ENCODE measurements at regions not wholly inside any gene's neighbourhood (a gene's known extent, or its start where the extent isn't known, plus 50 kb on each side); places are given as distances from the start of the nearest gene placed in this dataset.

DNA sequence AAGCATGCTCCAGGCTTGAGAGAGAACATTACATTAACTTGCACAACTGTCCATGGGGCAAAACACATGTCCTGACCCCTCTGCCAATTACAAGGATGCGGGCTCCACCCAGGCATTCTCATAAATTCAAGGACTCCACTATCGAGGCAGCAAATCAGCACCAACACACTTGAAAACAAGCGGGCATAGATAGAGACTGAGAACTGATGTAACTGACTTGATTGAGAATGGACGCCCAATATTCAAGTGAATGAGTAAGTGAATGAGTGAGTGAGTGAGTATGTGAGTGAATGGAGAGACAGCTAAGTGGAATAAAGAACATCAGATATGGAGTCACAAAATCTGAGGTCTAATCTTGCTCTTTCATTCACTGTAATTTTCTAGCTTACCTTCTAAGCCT, 75.0 kb upstream of the VSTM2B start:
- Mint-ChIP-seq H3K36me3 (no peaks in the 10 kb centered on the region), H3K4me1 (no peaks in the 10 kb centered on the region), H3K27ac (no peak overlapping the region), H3K4me3 (no peak overlapping the region), H3K27me3 (ENCODE audit: low read depth) (peaks cover 4% of the 10 kb centered on the region; the same call in 1 of the 2 replicates), H3K9me3 (peaks cover 11% of the 10 kb centered on the region)
- no peak for ATAC-seq
- POLR2A ChIA-PET, result no interaction called here
- DNase-seq (ENCODE audit: low spot score), result no peak
- CTCF ChIA-PET, result no interaction called here
- TF ChIP-seq TP53 (CRISPR knock-in tag; IDR thresholded peaks at IDR 0.05), result no peak
- TF ChIP-seq ZNF232 (CRISPR knock-in tag; IDR thresholded peaks at IDR 0.05), result no peak
- TF ChIP-seq GABPB1 (CRISPR knock-in tag; IDR thresholded peaks at IDR 0.05), result no peak
- TF ChIP-seq CTCF (IDR thresholded peaks at IDR 0.05), result no peak
- TF ChIP-seq RELA (CRISPR knock-in tag; IDR thresholded peaks at IDR 0.05; ENCODE audit: borderline replicate concordance), result no peak
- no peak for TF ChIP-seq FOXP1 (CRISPR knock-in tag; IDR thresholded peaks at IDR 0.05; ENCODE audit: borderline replicate concordance)
- no peak for TF ChIP-seq NR2C2 (CRISPR knock-in tag; IDR thresholded peaks at IDR 0.05)
- TF ChIP-seq, protein P1, sequence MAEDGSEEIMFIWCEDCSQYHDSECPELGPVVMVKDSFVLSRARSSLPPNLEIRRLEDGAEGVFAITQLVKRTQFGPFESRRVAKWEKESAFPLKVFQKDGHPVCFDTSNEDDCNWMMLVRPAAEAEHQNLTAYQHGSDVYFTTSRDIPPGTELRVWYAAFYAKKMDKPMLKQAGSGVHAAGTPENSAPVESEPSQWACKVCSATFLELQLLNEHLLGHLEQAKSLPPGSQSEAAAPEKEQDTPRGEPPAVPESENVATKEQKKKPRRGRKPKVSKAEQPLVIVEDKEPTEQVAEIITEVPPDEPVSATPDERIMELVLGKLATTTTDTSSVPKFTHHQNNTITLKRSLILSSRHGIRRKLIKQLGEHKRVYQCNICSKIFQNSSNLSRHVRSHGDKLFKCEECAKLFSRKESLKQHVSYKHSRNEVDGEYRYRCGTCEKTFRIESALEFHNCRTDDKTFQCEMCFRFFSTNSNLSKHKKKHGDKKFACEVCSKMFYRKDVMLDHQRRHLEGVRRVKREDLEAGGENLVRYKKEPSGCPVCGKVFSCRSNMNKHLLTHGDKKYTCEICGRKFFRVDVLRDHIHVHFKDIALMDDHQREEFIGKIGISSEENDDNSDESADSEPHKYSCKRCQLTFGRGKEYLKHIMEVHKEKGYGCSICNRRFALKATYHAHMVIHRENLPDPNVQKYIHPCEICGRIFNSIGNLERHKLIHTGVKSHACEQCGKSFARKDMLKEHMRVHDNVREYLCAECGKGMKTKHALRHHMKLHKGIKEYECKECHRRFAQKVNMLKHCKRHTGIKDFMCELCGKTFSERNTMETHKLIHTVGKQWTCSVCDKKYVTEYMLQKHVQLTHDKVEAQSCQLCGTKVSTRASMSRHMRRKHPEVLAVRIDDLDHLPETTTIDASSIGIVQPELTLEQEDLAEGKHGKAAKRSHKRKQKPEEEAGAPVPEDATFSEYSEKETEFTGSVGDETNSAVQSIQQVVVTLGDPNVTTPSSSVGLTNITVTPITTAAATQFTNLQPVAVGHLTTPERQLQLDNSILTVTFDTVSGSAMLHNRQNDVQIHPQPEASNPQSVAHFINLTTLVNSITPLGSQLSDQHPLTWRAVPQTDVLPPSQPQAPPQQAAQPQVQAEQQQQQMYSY (CRISPR knock-in tag; IDR thresholded peaks at IDR 0.05), result no peak
- no peak for TF ChIP-seq CREM (CRISPR knock-in tag; IDR thresholded peaks at IDR 0.05)
- TF ChIP-seq TEAD4 (CRISPR knock-in tag; IDR thresholded peaks at IDR 0.05), result no peak
- TF ChIP-seq MXD4 (CRISPR knock-in tag; IDR thresholded peaks at IDR 0.05; ENCODE audit: borderline replicate concordance), result no peak
- no peak for TF ChIP-seq ATF1 (CRISPR knock-in tag; IDR thresholded peaks at IDR 0.05)
- TF ChIP-seq GTF2I (CRISPR knock-in tag; conservative IDR thresholded peaks at IDR 0.05), result no peak
- no peak for TF ChIP-seq ZNF121 (CRISPR knock-in tag; IDR thresholded peaks at IDR 0.05)
- TF ChIP-seq, protein P2, sequence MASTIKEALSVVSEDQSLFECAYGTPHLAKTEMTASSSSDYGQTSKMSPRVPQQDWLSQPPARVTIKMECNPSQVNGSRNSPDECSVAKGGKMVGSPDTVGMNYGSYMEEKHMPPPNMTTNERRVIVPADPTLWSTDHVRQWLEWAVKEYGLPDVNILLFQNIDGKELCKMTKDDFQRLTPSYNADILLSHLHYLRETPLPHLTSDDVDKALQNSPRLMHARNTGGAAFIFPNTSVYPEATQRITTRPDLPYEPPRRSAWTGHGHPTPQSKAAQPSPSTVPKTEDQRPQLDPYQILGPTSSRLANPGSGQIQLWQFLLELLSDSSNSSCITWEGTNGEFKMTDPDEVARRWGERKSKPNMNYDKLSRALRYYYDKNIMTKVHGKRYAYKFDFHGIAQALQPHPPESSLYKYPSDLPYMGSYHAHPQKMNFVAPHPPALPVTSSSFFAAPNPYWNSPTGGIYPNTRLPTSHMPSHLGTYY (CRISPR knock-in tag; IDR thresholded peaks at IDR 0.05), result no peak
- TF ChIP-seq, protein P3, sequence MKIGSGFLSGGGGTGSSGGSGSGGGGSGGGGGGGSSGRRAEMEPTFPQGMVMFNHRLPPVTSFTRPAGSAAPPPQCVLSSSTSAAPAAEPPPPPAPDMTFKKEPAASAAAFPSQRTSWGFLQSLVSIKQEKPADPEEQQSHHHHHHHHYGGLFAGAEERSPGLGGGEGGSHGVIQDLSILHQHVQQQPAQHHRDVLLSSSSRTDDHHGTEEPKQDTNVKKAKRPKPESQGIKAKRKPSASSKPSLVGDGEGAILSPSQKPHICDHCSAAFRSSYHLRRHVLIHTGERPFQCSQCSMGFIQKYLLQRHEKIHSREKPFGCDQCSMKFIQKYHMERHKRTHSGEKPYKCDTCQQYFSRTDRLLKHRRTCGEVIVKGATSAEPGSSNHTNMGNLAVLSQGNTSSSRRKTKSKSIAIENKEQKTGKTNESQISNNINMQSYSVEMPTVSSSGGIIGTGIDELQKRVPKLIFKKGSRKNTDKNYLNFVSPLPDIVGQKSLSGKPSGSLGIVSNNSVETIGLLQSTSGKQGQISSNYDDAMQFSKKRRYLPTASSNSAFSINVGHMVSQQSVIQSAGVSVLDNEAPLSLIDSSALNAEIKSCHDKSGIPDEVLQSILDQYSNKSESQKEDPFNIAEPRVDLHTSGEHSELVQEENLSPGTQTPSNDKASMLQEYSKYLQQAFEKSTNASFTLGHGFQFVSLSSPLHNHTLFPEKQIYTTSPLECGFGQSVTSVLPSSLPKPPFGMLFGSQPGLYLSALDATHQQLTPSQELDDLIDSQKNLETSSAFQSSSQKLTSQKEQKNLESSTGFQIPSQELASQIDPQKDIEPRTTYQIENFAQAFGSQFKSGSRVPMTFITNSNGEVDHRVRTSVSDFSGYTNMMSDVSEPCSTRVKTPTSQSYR (CRISPR knock-in tag; IDR thresholded peaks at IDR 0.05), result no peak
- TF ChIP-seq EMX1 (CRISPR knock-in tag; IDR thresholded peaks at IDR 0.05), result no peak
- no peak for TF ChIP-seq E2F5 (CRISPR knock-in tag; IDR thresholded peaks at IDR 0.05)
- TF ChIP-seq HMGA2 (CRISPR knock-in tag; IDR thresholded peaks at IDR 0.05), result no peak

Data from WTC11 (cell line).